Fibroblast of lung (primary cell): ENCODE measurements at regions not wholly inside any gene's neighbourhood (a gene's known extent, or its start where the extent isn't known, plus 50 kb on each side); places are given as distances from the start of the nearest gene placed in this dataset.

Experiments used
- DNase-seq, 2 donors: peaks; one replicate each; pipeline versions ENCODE4 v3.0.0 to v3.0.0-alpha.2; 2010; ENCODE audit warnings: low read depth in 2 of 2
- H2AFZ ChIP-seq: 2 replicates; pipeline ENCODE4 v1.5.1; 2012; ENCODE audit warnings: low read length, control low read depth, inconsistent platforms
- H3K27ac ChIP-seq: 2 replicates; pipeline ENCODE4 v1.5.1; 2011; ENCODE audit warnings: low read length, control low read depth; ENCODE audit not compliant: insufficient read depth
- H3K27me3 ChIP-seq: 2 replicates; pipeline ENCODE4 v1.5.1; 2011; ENCODE audit warnings: mild to moderate bottlenecking, low read length; ENCODE audit not compliant: control insufficient read depth, insufficient read depth
- H3K36me3 ChIP-seq: 2 replicates; pipeline ENCODE4 v1.5.1; 2011; ENCODE audit warnings: low read length; ENCODE audit not compliant: control insufficient read depth, insufficient read depth
- H3K4me1 ChIP-seq: 2 replicates; pipeline ENCODE4 v1.5.1; 2011; ENCODE audit warnings: low read length; ENCODE audit not compliant: control insufficient read depth, insufficient read depth; ENCODE audit errors: extremely low read depth
- H3K4me2 ChIP-seq: 2 replicates; pipeline ENCODE4 v1.5.1; 2011; ENCODE audit warnings: low read length, control low read depth; ENCODE audit not compliant: insufficient read depth; ENCODE audit errors: extremely low read depth
- H3K4me3 ChIP-seq, 4 experiments: fragments of 200-600 bp in 1 of 4; sonication (generic) in 1 of 4; replicated peaks in 1 of 4; 2 replicates each; pipeline ENCODE4 v1.5.1; 2011 to 2016; ENCODE audit warnings: low read length in 4 of 4, low read depth in 3 of 4, mild to moderate bottlenecking in 3 of 4, control low read depth in 2 of 4, inconsistent platforms in 1 of 4, mixed read lengths in 1 of 4; ENCODE audit not compliant: insufficient read depth in 1 of 4; ENCODE audit errors: control extremely low read depth in 1 of 4
- H3K79me2 ChIP-seq: 2 replicates; pipeline ENCODE4 v1.5.1; 2012; ENCODE audit warnings: mild to moderate bottlenecking, low read length, inconsistent platforms; ENCODE audit not compliant: control insufficient read depth, insufficient read depth
- H3K9ac ChIP-seq: 2 replicates; pipeline ENCODE4 v1.5.1; 2011; ENCODE audit warnings: mild to moderate bottlenecking, low read length, control low read depth; ENCODE audit not compliant: insufficient read depth
- H3K9me3 ChIP-seq: 2 replicates; pipeline ENCODE4 v1.5.1; 2012; ENCODE audit warnings: low read depth, low read length; ENCODE audit not compliant: control insufficient read depth, insufficient read depth
- H4K20me1 ChIP-seq: 2 replicates; pipeline ENCODE4 v1.5.1; 2011; ENCODE audit warnings: low read length; ENCODE audit not compliant: control insufficient read depth, insufficient read depth; ENCODE audit errors: extremely low read depth
- CTCF ChIP-seq, 2 donors: IDR thresholded peaks in 1 of 2; conservative IDR thresholded peaks in 1 of 2; 1 replicate in 1 of 2; 2 replicates in 1 of 2; pipeline ENCODE4 v1.5.1; 2011 to 2012; ENCODE audit warnings: low read length in 2 of 2, control low read depth in 1 of 2, inconsistent platforms in 1 of 2, low read depth in 1 of 2, mild to moderate bottlenecking in 1 of 2
- EZH2 ChIP-seq: IDR thresholded peaks from 2 replicates; pipeline ENCODE4 v1.5.1; 2012; ENCODE audit warnings: low read length, control low read depth, mild to moderate bottlenecking; ENCODE audit errors: missing control alignments

- Histone ChIP-seq H3K27ac (no peak overlapping the region), H3K4me2 (no peak overlapping the region), H4K20me1 (no peaks in the 10 kb centered on the region), H3K4me1 (no peaks in the 10 kb centered on the region), H3K27me3 (no peaks in the 10 kb centered on the region), H3K9me3 (no peaks in the 10 kb centered on the region), H3K36me3 (no peaks in the 10 kb centered on the region), H2AFZ (no peak overlapping the region), H3K9ac (no peak overlapping the region), H3K79me2 (no peaks in the 10 kb centered on the region), H3K4me3 (no peak overlapping the region)
- no peak for TF ChIP-seq CTCF (conservative IDR thresholded peaks at IDR 0.05 in 1 of 2, IDR thresholded peaks at IDR 0.05 in 1 of 2; ENCODE audit: low read depth in 1 of 2, low read length in 2 of 2)
- TF ChIP-seq EZH2: no peak
- peak; percentile 36 to 60 for DNase-seq
These were observed 262.5 kb downstream of the FOXG1 start for GRCh38 chr14:29028973-29029582.

- Histone ChIP-seq H3K9me3 (no peaks in the 10 kb centered on the region), H3K4me1 (no peaks in the 10 kb centered on the region), H3K4me3 (no peak overlapping the region), H3K9ac (no peak overlapping the region), H4K20me1 (no peaks in the 10 kb centered on the region), H3K27ac (no peak overlapping the region), H2AFZ (no peak overlapping the region), H3K36me3 (no peaks in the 10 kb centered on the region), H3K27me3 (no peaks in the 10 kb centered on the region), H3K4me2 (no peak overlapping the region), H3K79me2 (no peaks in the 10 kb centered on the region)
- TF ChIP-seq CTCF (conservative IDR thresholded peaks at IDR 0.05 in 1 of 2, IDR thresholded peaks at IDR 0.05 in 1 of 2; ENCODE audit: low read depth in 1 of 2, low read length in 2 of 2) (no peak), EZH2 (no peak)
- peak in 1 of 2 donors; percentile 3 for DNase-seq
These were observed 263.5 kb downstream of the FOXG1 start for GRCh38 chr14:29030121-29030520.

GRCh38 chr14:29030970-29031369, 264.4 kb downstream of the FOXG1 start:
- no peak for DNase-seq
- H2AFZ ChIP-seq: no peak overlapping the region
- no peaks in the 10 kb centered on the region for H3K27me3 ChIP-seq
- H3K27ac ChIP-seq: no peak overlapping the region
- TF ChIP-seq EZH2: no peak
- no peak for TF ChIP-seq CTCF (conservative IDR thresholded peaks at IDR 0.05 in 1 of 2, IDR thresholded peaks at IDR 0.05 in 1 of 2; ENCODE audit: low read depth in 1 of 2, low read length in 2 of 2)
- H3K9ac ChIP-seq: no peak overlapping the region
- H4K20me1 ChIP-seq: no peaks in the 10 kb centered on the region
- no peaks in the 10 kb centered on the region for H3K4me1 ChIP-seq
- H3K9me3 ChIP-seq: no peaks in the 10 kb centered on the region
- no peak overlapping the region for H3K4me2 ChIP-seq
- no peaks in the 10 kb centered on the region for H3K36me3 ChIP-seq
- H3K4me3 ChIP-seq: no peak overlapping the region
- no peaks in the 10 kb centered on the region for H3K79me2 ChIP-seq
